IPS-NIHi11 (cell line): ENCODE measurements at regions not wholly inside any gene's neighbourhood (a gene's known extent, or its start where the extent isn't known, plus 50 kb on each side); places are given as distances from the start of the nearest gene placed in this dataset.
A peak's percentile ranks its signal among the peaks of the same experiment; 100 is the strongest.

Source experiments
- DNase-seq: peaks from one replicate; pipeline ENCODE4 v3.0.0; 2012; ENCODE audit warnings: mixed read lengths, low spot score

GRCh38 chr18:78855188-78855587 is 124.4 kb upstream of the SALL3 start:
- no peak for DNase-seq

DNA sequence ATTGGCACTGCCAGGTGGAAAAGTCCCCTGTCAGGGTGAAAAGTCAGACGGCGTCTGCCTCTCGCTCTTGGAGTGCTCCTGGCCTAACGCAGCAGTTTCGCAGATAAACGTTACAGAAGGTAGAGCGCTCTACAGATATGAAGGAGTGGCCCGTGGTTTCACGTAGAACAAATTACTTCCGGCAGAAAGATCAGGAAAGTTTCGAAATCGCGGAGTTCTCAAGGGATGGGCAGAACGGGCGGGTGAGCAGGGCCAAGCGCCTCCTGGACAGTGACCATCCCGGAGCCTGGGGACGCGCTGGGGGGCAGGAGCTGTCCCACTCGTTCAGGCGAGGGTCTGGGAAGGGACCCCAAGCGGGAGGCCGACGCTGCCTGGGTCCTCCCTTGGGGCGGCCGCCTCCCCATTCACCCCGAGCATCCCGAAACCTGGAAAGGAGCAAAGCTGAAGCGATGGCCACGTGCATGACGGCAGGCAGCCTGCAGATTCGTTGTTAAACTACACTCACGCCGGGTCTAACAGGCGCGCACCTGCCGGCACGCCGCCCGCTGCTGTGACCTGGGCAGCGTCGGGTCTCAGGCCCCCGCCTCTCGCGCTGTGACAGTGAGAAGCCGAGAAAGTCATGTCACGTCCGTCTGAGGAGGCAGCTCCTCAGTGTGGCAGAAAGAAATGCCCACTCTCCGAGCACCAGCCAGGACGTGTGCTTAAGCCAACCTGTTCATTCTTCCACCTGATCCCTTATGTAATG is 122.9 kb upstream of the SALL3 start:
- no peak for DNase-seq

DNA sequence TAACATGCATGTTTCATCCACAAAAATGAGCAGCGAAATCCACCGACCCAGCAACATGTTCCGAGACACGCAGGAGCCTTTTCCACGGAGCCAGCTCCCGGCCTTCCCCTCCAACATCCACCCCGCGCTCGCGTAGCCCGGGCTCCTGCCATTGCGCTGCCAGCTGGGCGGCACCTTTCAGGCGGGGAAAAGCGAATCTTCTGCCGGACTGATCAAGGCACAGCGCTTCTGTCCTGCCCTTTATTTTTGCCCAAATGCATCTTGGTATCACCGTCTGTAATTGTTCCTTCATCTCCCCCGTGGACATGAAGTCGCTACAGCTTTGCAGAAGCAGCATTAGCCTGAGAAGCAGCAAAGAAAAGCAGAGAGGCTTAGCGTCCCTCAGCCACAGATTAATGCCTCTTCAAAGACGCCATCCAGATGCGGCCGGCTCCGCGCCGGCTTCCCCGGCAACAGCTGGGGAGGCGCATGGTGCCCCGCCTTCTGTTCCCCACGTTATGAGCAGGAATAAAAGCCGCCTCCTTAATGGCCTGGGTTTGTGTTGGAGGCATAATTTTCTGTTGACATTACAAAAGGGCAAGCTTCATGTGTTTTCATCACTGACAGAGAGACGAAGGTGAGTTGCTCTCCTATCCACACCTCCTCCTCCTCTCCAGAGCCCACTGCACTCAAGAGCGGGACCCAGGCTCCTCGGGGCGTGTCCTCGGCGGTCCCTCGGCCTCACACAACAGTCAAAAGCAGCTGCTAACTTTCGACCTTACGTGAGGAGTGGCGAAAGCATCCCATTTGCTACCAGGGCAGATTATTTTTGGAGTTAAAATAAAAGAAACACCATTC is 122.1 kb upstream of the SALL3 start:
- no peak for DNase-seq

- no peak for DNase-seq
Measured at GRCh38 chr18:78859686-78860085, 119.9 kb upstream of the SALL3 start.

- DNase-seq: no peak
Measured at GRCh38 chr18:78860117-78860516, 119.5 kb upstream of the SALL3 start.

DNA sequence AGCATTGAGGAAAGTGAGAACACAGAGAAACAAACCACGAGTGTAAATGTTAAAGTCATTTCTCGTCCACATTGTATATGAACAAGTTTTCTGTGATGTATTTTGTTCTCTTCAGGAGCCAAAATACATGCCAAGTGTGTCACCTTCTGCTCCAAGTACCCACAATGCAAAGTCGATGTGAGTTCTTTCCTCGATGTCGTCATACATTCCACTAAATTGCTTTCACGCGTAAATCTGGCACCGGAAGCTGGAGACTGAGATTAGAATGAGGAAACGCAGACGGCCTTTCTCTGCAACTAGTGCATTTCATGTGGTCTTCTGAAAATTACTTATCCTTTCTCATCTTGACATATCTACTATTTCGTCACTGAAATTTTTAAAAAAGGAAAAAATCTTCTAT is 118.5 kb upstream of the SALL3 start:
- DNase-seq: no peak

DNA sequence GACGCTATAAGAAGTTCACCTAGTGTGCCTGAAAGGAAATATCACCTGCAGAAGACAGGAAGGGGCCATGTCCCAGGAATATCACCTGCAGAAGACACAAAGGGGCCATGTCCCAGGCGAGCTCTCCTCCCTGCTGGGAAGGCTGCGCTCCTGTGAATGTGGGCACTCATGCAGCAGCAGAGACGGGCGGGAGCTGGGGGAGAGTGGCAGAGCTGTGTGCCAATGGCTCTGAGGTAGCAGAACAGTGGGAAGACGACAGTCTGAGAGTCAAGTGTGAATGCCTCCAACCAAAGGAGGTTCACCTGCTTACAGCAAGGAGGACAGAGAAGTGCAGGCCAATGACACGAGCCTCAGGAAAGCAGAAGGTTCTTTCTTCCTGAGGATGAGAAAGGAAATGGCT is 117.9 kb upstream of the SALL3 start:
- no peak for DNase-seq

DNA sequence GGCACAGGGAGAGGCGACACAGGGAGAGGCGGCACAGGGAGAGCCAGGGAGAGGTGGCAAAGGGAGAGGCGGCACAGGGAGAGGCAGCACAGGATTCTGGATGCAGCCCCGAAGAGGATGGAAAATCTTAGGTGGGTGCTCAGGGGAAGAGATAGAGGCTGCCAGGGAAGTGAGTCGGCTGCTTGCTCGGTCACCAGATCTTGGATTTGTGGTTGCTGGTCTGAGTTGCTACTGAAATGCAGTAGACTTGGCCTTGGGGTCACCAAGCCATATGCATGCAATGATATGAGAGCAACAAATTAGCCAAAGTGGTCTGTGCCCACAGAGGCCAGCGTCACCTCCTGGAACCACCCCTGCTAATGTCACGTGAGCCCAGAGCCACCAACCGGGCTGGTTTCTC is 117.2 kb upstream of the SALL3 start:
- no peak for DNase-seq

- no peak for DNase-seq
Measured at GRCh38 chr18:78865056-78865598, 114.5 kb upstream of the SALL3 start.

DNA sequence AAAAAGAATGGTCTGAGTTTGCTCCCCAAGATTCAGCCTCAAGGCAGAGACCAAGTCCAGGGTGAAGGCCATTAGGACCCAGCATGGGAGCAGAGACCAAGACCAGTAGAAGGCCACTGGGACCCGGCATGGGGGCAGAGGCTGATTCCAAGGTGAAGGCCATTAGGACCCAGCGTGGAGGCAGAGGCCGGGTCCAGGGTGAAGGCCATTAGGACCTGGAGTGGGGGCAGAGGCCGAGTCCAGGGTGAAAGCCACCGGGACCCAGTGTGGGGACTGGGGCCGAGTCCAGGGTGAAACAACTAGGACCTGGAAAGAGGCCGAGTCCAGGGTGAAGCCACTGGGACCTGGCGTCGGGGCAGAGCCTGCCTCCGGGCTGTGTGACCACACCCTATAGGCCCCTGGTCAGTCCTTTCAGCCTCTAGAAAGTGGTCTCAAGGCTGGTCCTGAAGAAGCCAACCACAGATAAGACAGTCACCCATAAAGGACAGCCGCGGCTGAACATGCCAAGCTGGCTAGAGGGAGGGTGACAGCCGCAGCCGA is 113.8 kb upstream of the SALL3 start:
- DNase-seq: no peak

GRCh38 chr18:78867131-78867530 is 112.5 kb upstream of the SALL3 start:
- no peak for DNase-seq

GRCh38 chr18:78868330-78869316 is 111.0 kb upstream of the SALL3 start:
- DNase-seq: no peak

DNA sequence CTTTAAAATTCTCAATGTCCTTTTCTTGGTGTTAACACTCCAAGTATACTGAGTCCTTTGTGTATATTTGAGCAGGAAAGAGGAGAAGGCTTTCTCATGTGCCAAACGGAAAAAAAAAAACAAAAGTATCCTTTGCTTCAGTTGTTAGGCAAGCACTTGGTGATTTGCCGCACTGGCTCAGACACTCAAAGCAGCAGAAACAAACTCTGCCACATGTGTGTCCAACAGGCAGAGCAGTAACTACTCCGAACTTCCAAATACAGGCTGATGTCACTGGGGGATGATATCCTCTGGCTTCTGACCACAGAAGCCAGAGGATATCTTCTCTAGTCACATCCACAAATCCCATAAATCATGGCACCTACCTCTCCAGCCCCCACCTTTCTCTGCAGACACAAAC is 108.0 kb upstream of the SALL3 start:
- no peak for DNase-seq

- no peak for DNase-seq
Measured at GRCh38 chr18:78873926-78874500, 105.6 kb upstream of the SALL3 start.

- DNase-seq: peak; percentile 59
Measured at GRCh38 chr18:78875016-78875777, 104.4 kb upstream of the SALL3 start.

GRCh38 chr18:78875778-78876650 is 103.6 kb upstream of the SALL3 start:
- no peak for DNase-seq

GRCh38 chr18:78876868-78877267 is 102.8 kb upstream of the SALL3 start:
- no peak for DNase-seq

GRCh38 chr18:78878335-78878734 is 101.3 kb upstream of the SALL3 start:
- DNase-seq: no peak

- DNase-seq: peak; percentile 65
Measured at GRCh38 chr18:78879072-78879883, 100.3 kb upstream of the SALL3 start.
